Colonic mucosa (tissue), 4 donors: ENCODE measurements at regions not wholly inside any gene's neighbourhood (a gene's known extent, or its start where the extent isn't known, plus 50 kb on each side); places are given as distances from the start of the nearest gene placed in this dataset.
A peak's percentile ranks its signal among the peaks of the same experiment; 100 is the strongest.
"Not testable (repeated sequence)": the region's sequence is repeated elsewhere in the genome, so short reads cannot be mapped to it uniquely, and the experiment has no call there.

Experiments
- DNase-seq: peaks from one replicate; pipeline ENCODE4 v3.0.0-alpha.2; 2020
- H3K27ac ChIP-seq: fragments of 200-600 bp; one replicate; pipeline ENCODE4 v1.8.0; 2021
- H3K27me3 ChIP-seq: fragments of 200-600 bp; one replicate; pipeline ENCODE4 v1.8.0; 2021
- H3K36me3 ChIP-seq: fragments of 200-600 bp; one replicate; pipeline ENCODE4 v1.8.0; 2021
- H3K4me1 ChIP-seq: fragments of 200-600 bp; one replicate; pipeline ENCODE4 v1.8.0; 2021; ENCODE audit warnings: mild to moderate bottlenecking
- H3K4me3 ChIP-seq: fragments of 200-600 bp; one replicate; pipeline ENCODE4 v1.8.0; 2021
- H3K9ac ChIP-seq, 2 donors: one replicate each; pipeline ENCODE4 v1.7.0; 2013; ENCODE audit warnings: control low read depth in 2 of 2, low read depth in 2 of 2, low read length in 2 of 2
- H3K9me3 ChIP-seq: fragments of 200-600 bp; one replicate; pipeline ENCODE4 v1.8.0; 2021
- intact Hi-C: fragments of 100-400 bp; cut with DNase I; formaldehyde crosslinking; loops from one replicate; pipeline ENCODE4 v1.14.1; 2022
- TF ChIP-seq, protein P1 (sequence below): fragments of 200-600 bp; IDR thresholded peaks from one replicate; pipeline ENCODE4 v1.8.0; 2022; ENCODE audit warnings: antibody characterized with exemption, mild to moderate bottlenecking
- donor health status: healthy.
- donor health status: DM: no; HTN: no; CAD: no.
- donor health status: DM: no; HTN: no; CAD: no.

DNA sequence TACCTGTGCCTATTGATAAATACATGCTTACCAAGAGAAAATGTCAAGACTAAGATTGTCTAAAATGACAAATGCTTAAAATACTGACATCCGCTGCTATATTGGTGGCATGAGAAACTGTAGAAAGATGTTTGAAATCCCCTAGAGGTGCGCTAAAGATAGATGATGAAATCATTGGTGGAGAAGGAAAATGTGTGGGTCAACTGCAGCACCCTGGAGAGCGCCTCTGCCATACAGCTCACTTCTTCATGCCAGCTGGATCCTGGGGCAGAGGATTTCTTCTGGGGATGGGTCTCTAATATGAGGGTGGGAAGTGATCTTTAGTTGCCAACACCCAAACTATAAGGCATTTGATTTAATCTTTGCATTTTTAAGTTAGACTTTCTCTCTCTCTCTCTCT lies 680.4 kb upstream of the POM121L12 start:
- H3K4me1 ChIP-seq, result no peaks in the 10 kb centered on the region
- H3K27me3 ChIP-seq, result no peaks in the 10 kb centered on the region
- TF ChIP-seq, protein P1, sequence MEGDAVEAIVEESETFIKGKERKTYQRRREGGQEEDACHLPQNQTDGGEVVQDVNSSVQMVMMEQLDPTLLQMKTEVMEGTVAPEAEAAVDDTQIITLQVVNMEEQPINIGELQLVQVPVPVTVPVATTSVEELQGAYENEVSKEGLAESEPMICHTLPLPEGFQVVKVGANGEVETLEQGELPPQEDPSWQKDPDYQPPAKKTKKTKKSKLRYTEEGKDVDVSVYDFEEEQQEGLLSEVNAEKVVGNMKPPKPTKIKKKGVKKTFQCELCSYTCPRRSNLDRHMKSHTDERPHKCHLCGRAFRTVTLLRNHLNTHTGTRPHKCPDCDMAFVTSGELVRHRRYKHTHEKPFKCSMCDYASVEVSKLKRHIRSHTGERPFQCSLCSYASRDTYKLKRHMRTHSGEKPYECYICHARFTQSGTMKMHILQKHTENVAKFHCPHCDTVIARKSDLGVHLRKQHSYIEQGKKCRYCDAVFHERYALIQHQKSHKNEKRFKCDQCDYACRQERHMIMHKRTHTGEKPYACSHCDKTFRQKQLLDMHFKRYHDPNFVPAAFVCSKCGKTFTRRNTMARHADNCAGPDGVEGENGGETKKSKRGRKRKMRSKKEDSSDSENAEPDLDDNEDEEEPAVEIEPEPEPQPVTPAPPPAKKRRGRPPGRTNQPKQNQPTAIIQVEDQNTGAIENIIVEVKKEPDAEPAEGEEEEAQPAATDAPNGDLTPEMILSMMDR, result no peak
- no peak overlapping the region for H3K4me3 ChIP-seq
- H3K9ac ChIP-seq, result no peak overlapping the region
- no peak overlapping the region for H3K27ac ChIP-seq
- no peaks in the 10 kb centered on the region for H3K9me3 ChIP-seq
- DNase-seq, result no peak
- no peaks in the 10 kb centered on the region for H3K36me3 ChIP-seq
- intact Hi-C loops, result no loop called here

DNA sequence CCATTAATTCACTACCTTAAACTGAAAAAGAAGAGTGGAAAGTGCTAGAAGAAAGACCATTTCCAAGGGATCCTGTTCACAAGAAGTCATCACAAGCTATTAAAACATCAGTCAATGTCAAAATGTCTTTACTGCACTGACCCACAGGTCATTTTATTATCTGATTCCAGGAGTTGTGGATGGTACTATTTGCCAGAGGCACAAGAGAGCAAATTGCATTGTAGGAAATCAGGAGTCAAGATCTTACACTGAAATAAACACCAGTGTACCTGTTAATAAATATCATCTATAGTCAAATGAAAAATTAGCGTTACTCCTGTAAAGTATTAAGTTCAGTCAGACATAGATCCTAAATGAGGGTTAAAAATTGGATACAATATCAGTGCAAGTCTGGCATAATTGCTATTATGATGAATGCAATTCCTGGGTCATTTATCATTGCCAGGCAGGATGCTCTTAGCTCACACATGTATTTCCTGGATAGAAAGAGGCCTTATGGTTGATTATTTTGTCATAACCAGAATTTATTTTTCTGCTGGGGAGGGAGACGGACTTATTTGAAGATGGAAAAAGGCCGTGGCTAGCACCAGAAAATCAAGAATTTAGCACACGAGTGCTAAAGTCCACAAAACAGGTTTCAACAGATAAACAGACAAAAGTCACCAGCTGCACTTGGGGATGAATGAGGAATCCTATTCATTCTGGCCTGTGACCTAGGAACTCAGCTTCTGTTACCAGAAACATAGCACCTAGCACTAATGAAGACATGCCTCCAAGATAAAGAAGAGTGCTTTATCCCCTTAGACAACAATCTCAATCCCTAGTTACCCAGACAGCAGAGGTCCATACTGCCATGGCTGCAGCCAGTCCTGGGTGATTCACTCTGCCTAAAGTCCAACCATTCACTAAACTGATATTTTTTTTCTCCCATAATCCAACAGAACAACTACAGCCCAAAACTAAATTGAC lies 683.1 kb upstream of the POM121L12 start:
- intact Hi-C loops, result no loop called here
- Histone ChIP-seq H3K4me3 (no peak overlapping the region), H3K4me1 (no peaks in the 10 kb centered on the region), H3K27ac (no peak overlapping the region), H3K27me3 (no peaks in the 10 kb centered on the region), H3K36me3 (no peaks in the 10 kb centered on the region), H3K9ac (no peak overlapping the region), H3K9me3 (no peaks in the 10 kb centered on the region)
- DNase-seq, result no peak
- TF ChIP-seq, protein P1, result no peak

DNA sequence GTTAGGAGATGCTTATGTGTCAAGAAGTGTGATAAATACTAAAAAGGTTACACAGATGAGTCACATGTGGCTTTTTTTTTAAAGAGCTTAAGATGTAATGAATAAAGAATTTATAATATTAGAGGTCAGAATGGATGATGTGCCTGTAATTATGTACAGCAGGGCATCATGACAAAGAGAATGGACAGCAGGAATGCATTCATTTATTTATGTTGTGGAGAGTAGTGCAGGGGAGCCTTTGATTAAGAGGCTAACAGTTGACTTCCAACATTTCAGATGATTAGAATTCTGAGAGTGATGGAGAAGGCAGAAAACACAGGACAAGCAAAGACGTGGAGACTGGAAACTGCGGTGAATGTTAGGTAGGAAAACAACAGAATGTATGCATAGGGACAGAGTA lies 691.4 kb upstream of the POM121L12 start:
- TF ChIP-seq, protein P1, result no peak
- intact Hi-C loops, result no loop called here
- no peaks in the 10 kb centered on the region for H3K4me1 ChIP-seq

GRCh38 chr7:52340067-52340466 lies 695.4 kb upstream of the POM121L12 start:
- Histone ChIP-seq H3K36me3 (no peaks in the 10 kb centered on the region), H3K27ac (no peak overlapping the region), H3K27me3 (no peaks in the 10 kb centered on the region), H3K4me3 (no peak overlapping the region), H3K9ac (no peak overlapping the region), H3K9me3 (no peaks in the 10 kb centered on the region), H3K4me1 (no peaks in the 10 kb centered on the region)
- TF ChIP-seq, protein P1, result no peak
- intact Hi-C loops, result no loop called here
- DNase-seq, result no peak

More for the DNA sequence above, 691.4 kb upstream of the POM121L12 start:
- Histone ChIP-seq H3K4me3 (no peak overlapping the region), H3K9ac (no peak overlapping the region), H3K27ac (no peak overlapping the region), H3K9me3 (no peaks in the 10 kb centered on the region), H3K27me3 (no peaks in the 10 kb centered on the region), H3K36me3 (no peaks in the 10 kb centered on the region)
- no peak for DNase-seq

DNA sequence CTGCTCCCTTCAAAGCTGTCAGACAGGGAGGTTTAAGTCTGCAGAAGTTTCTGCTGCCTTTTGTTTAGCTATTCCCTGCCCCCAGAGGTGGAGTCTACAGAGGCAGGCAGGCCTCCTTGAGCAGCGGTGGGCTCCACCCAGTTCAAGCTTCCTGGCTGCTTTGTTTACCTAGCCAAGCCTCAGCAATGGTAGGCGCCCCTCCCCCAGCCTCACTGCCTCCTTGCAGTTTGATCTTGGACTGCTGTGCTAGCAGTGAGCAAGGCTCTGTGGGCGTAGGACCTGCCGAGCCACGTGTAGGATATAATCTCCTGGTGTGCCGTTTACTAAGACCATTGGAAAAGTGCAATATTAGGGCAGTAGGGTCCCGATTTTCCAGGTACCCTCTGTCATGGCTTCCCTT lies 707.1 kb upstream of the POM121L12 start:
- H3K27me3 ChIP-seq, H3K9me3 ChIP-seq, H3K27ac ChIP-seq, H3K36me3 ChIP-seq, H3K4me3 ChIP-seq, intact Hi-C loops, H3K4me1 ChIP-seq, H3K9ac ChIP-seq: not testable (repeated sequence)
- peak; percentile 20 for DNase-seq

GRCh38 chr7:52325237-52325636 lies 710.2 kb upstream of the POM121L12 start:
- H3K9ac ChIP-seq, result no peak overlapping the region
- H3K9me3 ChIP-seq, result no peaks in the 10 kb centered on the region
- no peaks in the 10 kb centered on the region for H3K4me1 ChIP-seq
- H3K27me3 ChIP-seq, result no peaks in the 10 kb centered on the region
- TF ChIP-seq, protein P1, result no peak
- DNase-seq, result no peak
- no peaks in the 10 kb centered on the region for H3K36me3 ChIP-seq
- H3K27ac ChIP-seq, result no peak overlapping the region
- no peak overlapping the region for H3K4me3 ChIP-seq
- intact Hi-C loops, result no loop called here
